SK-N-SH (cell line): ENCODE measurements at regions not wholly inside any gene's neighbourhood (a gene's known extent, or its start where the extent isn't known, plus 50 kb on each side); places are given as distances from the start of the nearest gene placed in this dataset.

Experiments used
- CTCF ChIA-PET: fragments of 300-600, 350-600 bp; formaldehyde crosslinking; extraction: SDS; loops from one replicate; lab custom pipeline; 2021; lab: Yijun Ruan, JAX
- POLR2A ChIA-PET: fragments of 350-600 bp; sonication (Branson Sonifier 250); formaldehyde crosslinking; extraction: SDS; loops from one replicate; lab custom pipeline; 2020; ENCODE audit warnings: antibody characterized with exemption, inconsistent platforms; lab: Yijun Ruan, JAX
- DNase-seq: peaks from one replicate; pipeline ENCODE4 v3.0.0; 2012
- H2AFZ ChIP-seq: fragments of 200-600 bp; sonication (generic); 2 replicates; pipeline ENCODE4 v1.8.1; 2016; ENCODE audit warnings: antibody characterized with exemption, mild to moderate bottlenecking, low read depth
- H3F3A ChIP-seq: fragments of 200-600 bp; sonication (generic); replicated peaks from 2 replicates; pipeline ENCODE3; 2016; ENCODE audit warnings: antibody characterized with exemption, mild to moderate bottlenecking; ENCODE audit not compliant: insufficient read depth
- H3K27ac ChIP-seq, 2 experiments: fragments of 200-500 bp in 1 of 2; fragments of 200-600 bp in 1 of 2; sonication (Bioruptor generic) in 1 of 2; sonication (generic), shearing (Covaris generic) in 1 of 2; 2 replicates each; pipeline versions ENCODE4 v1.5.1 to v1.6.1; 2014 to 2016; ENCODE audit warnings: low read depth in 2 of 2, inconsistent platforms in 1 of 2, low read length in 1 of 2, mild to moderate bottlenecking in 1 of 2, mixed read lengths in 1 of 2
- H3K27me3 ChIP-seq: fragments of 200-600 bp; sonication (generic), shearing (Covaris generic); 2 replicates; pipeline ENCODE4 v1.6.1; 2016; ENCODE audit warnings: mixed run types; ENCODE audit not compliant: insufficient read depth
- H3K36me3 ChIP-seq, 2 experiments: fragments of 200-500 bp in 1 of 2; fragments of 200-600 bp in 1 of 2; sonication (Bioruptor generic) in 1 of 2; sonication (generic) in 1 of 2; replicated peaks in 1 of 2; 2 replicates each; pipeline versions ENCODE3 to v1.5.1; 2014 to 2016; ENCODE audit warnings: low read length in 1 of 2, mild to moderate bottlenecking in 1 of 2; ENCODE audit not compliant: insufficient read depth in 2 of 2, control insufficient read depth in 1 of 2
- H3K4me1 ChIP-seq, 2 experiments: fragments of 200-500 bp in 1 of 2; fragments of 200-600 bp in 1 of 2; sonication (Bioruptor generic) in 1 of 2; sonication (generic), shearing (Covaris generic) in 1 of 2; 2 replicates each; pipeline versions ENCODE4 v1.5.1 to v1.6.1; 2014 to 2016; ENCODE audit warnings: low read depth in 1 of 2, low read length in 1 of 2, mixed run types in 1 of 2; ENCODE audit not compliant: insufficient read depth in 2 of 2, control insufficient read depth in 1 of 2
- H3K4me2 ChIP-seq: fragments of 200-600 bp; sonication (generic), shearing (Covaris generic); 2 replicates; pipeline ENCODE4 v1.6.1; 2017; ENCODE audit warnings: mixed run types
- H3K4me3 ChIP-seq, 2 experiments: fragments of 200-500 bp in 1 of 2; fragments of 200-600 bp in 1 of 2; sonication (Bioruptor generic) in 1 of 2; sonication (generic), shearing (Covaris generic) in 1 of 2; 2 replicates each; pipeline versions ENCODE4 v1.5.1 to v1.8.1; 2014 to 2016; ENCODE audit warnings: low read depth in 2 of 2, inconsistent platforms in 1 of 2, low read length in 1 of 2, mild to moderate bottlenecking in 1 of 2, mixed read lengths in 1 of 2, moderate library complexity in 1 of 2
- H3K79me2 ChIP-seq: fragments of 200-600 bp; sonication (generic); 2 replicates; pipeline ENCODE4 v1.8.1; 2017; ENCODE audit warnings: mild to moderate bottlenecking; ENCODE audit not compliant: insufficient read depth
- H3K9ac ChIP-seq: fragments of 200-600 bp; sonication (generic); 2 replicates; pipeline ENCODE4 v1.6.1; 2017; ENCODE audit warnings: mixed run types
- H3K9me2 ChIP-seq: fragments of 200-600 bp; sonication (generic); 2 replicates; pipeline ENCODE4 v1.6.1; 2017; ENCODE audit warnings: mixed run types
- H3K9me3 ChIP-seq: fragments of 200-600 bp; sonication (generic); 2 replicates; pipeline ENCODE4 v1.6.1; 2017; ENCODE audit warnings: mixed run types, mild to moderate bottlenecking, moderate library complexity
- H4K20me1 ChIP-seq: fragments of 200-600 bp; sonication (generic); 2 replicates; pipeline ENCODE4 v1.6.1; 2017; ENCODE audit warnings: mild to moderate bottlenecking, mixed run types; ENCODE audit not compliant: insufficient read depth
- CHD2 ChIP-seq: fragments of 150-350 bp; IDR thresholded peaks from 2 replicates; pipeline ENCODE4 v1.6.1; 2018; ENCODE audit warnings: low read length; ENCODE audit not compliant: partially characterized antibody
- CTCF ChIP-seq: fragments of 200-600 bp; sonication (generic); IDR thresholded peaks from 2 replicates; pipeline ENCODE4 v1.6.1; 2017; ENCODE audit warnings: antibody characterized with exemption, mild to moderate bottlenecking, moderate library complexity
- EZH2phosphoT487 ChIP-seq: fragments of 200-600 bp; sonication (generic); IDR thresholded peaks from 2 replicates; pipeline ENCODE4 v1.6.1; 2017; ENCODE audit warnings: low read depth, mixed run types, mild to moderate bottlenecking, antibody characterized with exemption, moderate library complexity, borderline replicate concordance
- FOSL2 ChIP-seq: IDR thresholded peaks from 2 replicates; pipeline ENCODE4 v1.4.0; 2012; ENCODE audit warnings: low read depth, mild to moderate bottlenecking, moderate library complexity, borderline replicate concordance
- FOXJ3 ChIP-seq: sonication (generic); formaldehyde crosslinking; IDR thresholded peaks from 2 replicates; pipeline ENCODE4 v1.5.1; 2020; ENCODE audit warnings: mild to moderate bottlenecking, missing genetic modification reagents
- GABPA ChIP-seq: IDR thresholded peaks from 2 replicates; pipeline ENCODE4 v1.4.0; 2012; ENCODE audit warnings: low read depth, mild to moderate bottlenecking
- MXI1 ChIP-seq: IDR thresholded peaks from 2 replicates; pipeline ENCODE4 v1.6.1; 2012; ENCODE audit warnings: mild to moderate bottlenecking, low read depth, low read length, improper control_type of control experiment
- POLR2AphosphoS5 ChIP-seq: IDR thresholded peaks from 2 replicates; pipeline ENCODE4 v1.6.1; 2012; ENCODE audit warnings: low read depth, low read length
- RAD21 ChIP-seq: IDR thresholded peaks from 2 replicates; pipeline ENCODE4 v1.6.1; 2012; ENCODE audit warnings: mild to moderate bottlenecking, low read length
- RCOR1 ChIP-seq: fragments of 150-350 bp; IDR thresholded peaks from 2 replicates; pipeline ENCODE4 v1.6.1; 2017; ENCODE audit warnings: antibody characterized with exemption, low read length
- RXRA ChIP-seq: IDR thresholded peaks from 2 replicates; pipeline ENCODE4 v1.4.0; 2012; ENCODE audit warnings: low read depth, mild to moderate bottlenecking, borderline replicate concordance
- SIN3A ChIP-seq: IDR thresholded peaks from 2 replicates; pipeline ENCODE4 v1.6.1; 2012; ENCODE audit warnings: low read depth, mild to moderate bottlenecking, low read length, moderate library complexity, borderline replicate concordance
- USF1 ChIP-seq: IDR thresholded peaks from 2 replicates; pipeline ENCODE4 v1.4.0; 2012; ENCODE audit warnings: low read depth, borderline replicate concordance
- YY1 ChIP-seq: IDR thresholded peaks from 2 replicates; pipeline ENCODE4 v1.4.0; 2012; ENCODE audit warnings: low read depth, mild to moderate bottlenecking
- WGBS: methylation state at CpG from one replicate; pipeline ENCODE4 v1.1.6; 2017; ENCODE audit warnings: low lambda C conversion rate; 5-methylcytosine and 5-hydroxymethylcytosine counted together
- TF ChIP-seq, protein P1 (sequence below): IDR thresholded peaks from 2 replicates; pipeline ENCODE4 v1.4.0; 2012; ENCODE audit warnings: low read depth, borderline replicate concordance

DNA sequence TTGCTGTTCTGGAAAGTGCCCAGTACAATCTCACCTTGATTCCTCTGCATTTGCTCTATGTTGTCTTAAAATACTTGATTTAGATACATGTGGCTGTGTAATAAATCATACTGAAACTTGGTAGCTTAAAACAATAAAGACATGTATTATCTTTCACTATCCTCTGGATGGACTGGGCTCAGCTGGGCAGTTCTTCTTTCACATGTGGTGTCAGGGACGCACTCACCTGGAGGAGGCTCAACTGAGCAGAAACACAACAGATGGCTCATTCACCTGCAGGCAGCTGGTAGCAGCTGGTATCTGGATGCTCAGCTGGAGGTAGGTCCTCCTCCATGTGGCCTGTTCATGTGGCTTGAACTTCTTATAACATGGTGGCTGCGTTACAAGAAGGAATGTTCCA is 563.8 kb upstream of the FRG1 start:
- no peak for DNase-seq
- POLR2A ChIA-PET, result no interaction called here

More for the DNA sequence above, 563.8 kb upstream of the FRG1 start:
- Histone ChIP-seq H3K79me2 (no peaks in the 10 kb centered on the region), H3K36me3 (no peaks in the 10 kb centered on the region), H2AFZ (no peak overlapping the region), H3F3A (no peaks in the 10 kb centered on the region), H3K4me3 (no peak overlapping the region), H3K9me2 (no peaks in the 10 kb centered on the region), H3K27ac (no peak overlapping the region), H3K4me1 (no peaks in the 10 kb centered on the region), H3K9me3 (no peaks in the 10 kb centered on the region), H3K9ac (no peak overlapping the region), H4K20me1 (no peaks in the 10 kb centered on the region), H3K4me2 (no peak overlapping the region), H3K27me3 (no peaks in the 10 kb centered on the region)
- TF ChIP-seq, protein P1, sequence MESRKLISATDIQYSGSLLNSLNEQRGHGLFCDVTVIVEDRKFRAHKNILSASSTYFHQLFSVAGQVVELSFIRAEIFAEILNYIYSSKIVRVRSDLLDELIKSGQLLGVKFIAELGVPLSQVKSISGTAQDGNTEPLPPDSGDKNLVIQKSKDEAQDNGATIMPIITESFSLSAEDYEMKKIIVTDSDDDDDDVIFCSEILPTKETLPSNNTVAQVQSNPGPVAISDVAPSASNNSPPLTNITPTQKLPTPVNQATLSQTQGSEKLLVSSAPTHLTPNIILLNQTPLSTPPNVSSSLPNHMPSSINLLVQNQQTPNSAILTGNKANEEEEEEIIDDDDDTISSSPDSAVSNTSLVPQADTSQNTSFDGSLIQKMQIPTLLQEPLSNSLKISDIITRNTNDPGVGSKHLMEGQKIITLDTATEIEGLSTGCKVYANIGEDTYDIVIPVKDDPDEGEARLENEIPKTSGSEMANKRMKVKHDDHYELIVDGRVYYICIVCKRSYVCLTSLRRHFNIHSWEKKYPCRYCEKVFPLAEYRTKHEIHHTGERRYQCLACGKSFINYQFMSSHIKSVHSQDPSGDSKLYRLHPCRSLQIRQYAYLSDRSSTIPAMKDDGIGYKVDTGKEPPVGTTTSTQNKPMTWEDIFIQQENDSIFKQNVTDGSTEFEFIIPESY, result no peak
- TF ChIP-seq SIN3A, result no peak
- TF ChIP-seq MXI1, result no peak
- TF ChIP-seq RCOR1, result no peak
- TF ChIP-seq GABPA, result no peak
- TF ChIP-seq CHD2, result no peak
- no peak for TF ChIP-seq FOXJ3 (CRISPR knock-in tag)
- TF ChIP-seq EZH2phosphoT487, result no peak
- TF ChIP-seq USF1, result no peak
- no peak for TF ChIP-seq POLR2AphosphoS5
- no peak for TF ChIP-seq YY1
- TF ChIP-seq FOSL2, result no peak
- no peak for TF ChIP-seq CTCF
- no peak for TF ChIP-seq RAD21
- TF ChIP-seq RXRA, result no peak
- CTCF ChIA-PET, result no interaction called here
- 18% methylated on average over 2 of the region's 2 CpGs for WGBS
